SIG-M5 treated with dmso at 0.1 percent for 504 hours (cell line): ENCODE measurements at regions not wholly inside any gene's neighbourhood (a gene's known extent, or its start where the extent isn't known, plus 50 kb on each side); places are given as distances from the start of the nearest gene placed in this dataset.

ENCODE experiments used
- DNase-seq: peaks from one replicate; lab custom pipeline; 2025; ENCODE audit not compliant: unreplicated experiment; lab: John Stamatoyannopoulos, UW

GRCh38 chr12:34391771-34392581, 369.7 kb downstream of the ALG10 start:
- DNase-seq = no peak

- DNase-seq = no peak
Measured at GRCh38 chr12:34392741-34393085, 370.4 kb downstream of the ALG10 start.

DNA sequence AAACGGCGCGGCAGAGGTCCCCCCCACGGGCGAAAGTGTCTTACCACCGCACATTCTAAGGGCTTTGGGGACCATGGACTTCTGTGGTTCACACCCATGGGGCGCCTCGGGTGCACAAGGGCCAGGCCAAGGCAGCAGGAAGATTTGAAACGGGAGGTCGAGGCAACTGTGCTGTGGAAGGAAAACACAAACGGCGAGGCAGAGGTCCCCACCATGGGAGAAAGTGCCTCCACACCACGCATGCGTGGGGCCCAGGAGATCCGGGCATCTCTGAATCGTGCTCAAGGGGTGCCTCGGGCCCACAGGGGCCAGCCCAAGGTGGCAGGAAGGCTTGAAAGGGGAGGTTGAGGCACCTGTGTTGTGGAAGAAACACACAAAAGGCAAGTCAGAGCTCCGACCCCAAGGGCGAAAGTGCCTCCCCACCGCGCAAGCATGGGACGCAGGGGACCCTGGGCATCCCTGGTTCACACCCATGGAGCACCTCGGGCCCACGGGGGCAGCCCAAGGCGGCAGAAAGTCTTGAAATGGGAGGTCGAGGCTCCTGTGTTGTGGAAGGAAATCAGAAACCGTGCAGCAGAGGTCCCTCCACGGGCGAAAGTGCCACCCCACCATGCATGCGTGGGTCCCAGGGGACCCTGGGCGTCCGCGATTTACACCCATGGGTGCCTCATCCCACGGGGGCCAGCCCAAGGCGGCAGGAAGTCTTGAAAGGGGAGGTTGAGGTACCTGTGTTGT, 371.0 kb downstream of the ALG10 start:
- no peak for DNase-seq

GRCh38 chr12:34393821-34394150, 371.5 kb downstream of the ALG10 start:
- no peak for DNase-seq

DNA sequence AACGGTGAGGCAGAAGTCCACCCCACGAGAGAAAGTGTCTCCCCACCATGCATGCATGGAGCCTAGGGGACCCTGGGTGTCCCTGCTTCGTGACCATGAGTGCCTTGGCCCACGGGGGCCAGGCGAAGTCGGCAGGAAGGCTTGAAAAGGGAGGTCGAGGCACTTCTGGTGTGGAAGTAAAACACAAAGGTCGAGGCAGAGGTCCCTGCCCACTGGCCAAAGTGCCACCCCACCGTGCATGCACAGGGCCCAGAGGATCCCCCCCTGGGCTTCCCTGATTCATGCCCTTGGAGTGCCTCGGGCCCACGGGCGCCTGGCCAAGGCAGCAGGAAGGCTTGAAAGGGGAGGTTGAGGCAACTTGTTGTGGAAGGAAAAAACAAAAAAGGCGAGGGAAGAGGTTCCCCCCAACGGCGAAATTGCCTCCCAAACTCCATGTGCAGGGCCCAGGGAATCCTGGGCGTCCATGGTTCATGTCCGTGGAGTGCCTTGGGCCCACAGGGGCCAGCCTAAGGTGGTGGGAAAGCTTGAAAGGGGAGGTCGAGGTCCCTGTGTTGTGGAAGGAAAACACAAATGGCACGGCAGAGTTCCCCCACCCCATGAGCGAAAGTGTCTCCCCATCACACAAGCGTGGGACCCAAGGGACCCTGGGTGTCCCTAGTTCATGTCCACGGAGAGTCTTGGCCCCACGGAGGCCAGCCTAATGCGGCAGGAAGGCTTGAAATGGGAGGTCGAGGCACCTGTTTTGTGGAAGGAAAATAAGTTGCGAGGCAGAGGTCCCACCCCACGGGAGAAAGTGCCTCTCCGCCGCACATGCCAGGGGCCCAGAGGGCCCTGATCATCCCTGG, 372.1 kb downstream of the ALG10 start:
- no peak for DNase-seq

- no peak for DNase-seq
Measured at GRCh38 chr12:34395056-34396005, 373.0 kb downstream of the ALG10 start.

- DNase-seq = no peak
Measured at GRCh38 chr12:34396006-34396860, 373.9 kb downstream of the ALG10 start.

- DNase-seq = no peak
Measured at GRCh38 chr12:34396861-34397590, 374.7 kb downstream of the ALG10 start.

DNA sequence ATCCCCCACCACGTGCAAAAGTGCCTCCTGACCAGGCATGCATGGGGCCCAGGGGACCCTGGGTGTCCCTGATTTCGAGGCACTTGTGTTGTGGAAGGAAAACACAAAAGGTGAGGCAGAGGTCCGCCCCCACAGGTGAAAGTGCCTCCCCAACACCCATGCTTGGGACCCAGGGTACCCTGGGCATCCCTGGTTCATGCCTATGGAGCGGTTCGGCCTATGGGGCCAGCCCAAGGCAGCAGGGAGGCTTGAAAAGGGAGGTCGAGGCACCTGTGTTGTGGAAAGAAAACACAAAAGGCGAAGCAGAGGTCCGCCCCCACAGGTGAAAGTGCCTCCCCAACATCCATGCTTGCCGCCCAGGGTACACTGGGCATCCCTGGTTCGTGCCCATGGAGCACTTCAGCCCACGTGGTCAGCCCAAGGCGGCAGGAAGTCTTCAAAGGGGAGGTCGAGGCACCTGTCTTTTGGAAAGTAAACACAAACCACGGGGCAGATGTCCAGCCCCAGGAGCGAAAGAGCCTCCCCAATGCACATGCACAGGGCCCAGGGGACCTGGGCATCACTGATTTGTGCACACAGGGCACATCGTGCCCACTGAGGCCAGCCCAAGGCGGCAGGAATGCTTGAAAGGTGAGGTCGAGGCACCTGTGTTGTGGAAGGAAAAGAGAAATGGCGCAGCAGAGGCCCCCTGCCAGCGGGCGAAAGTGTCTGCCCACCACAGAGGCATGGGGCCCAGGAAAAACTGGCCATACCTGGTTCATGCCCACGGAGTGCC, 375.5 kb downstream of the ALG10 start:
- no peak for DNase-seq

DNA sequence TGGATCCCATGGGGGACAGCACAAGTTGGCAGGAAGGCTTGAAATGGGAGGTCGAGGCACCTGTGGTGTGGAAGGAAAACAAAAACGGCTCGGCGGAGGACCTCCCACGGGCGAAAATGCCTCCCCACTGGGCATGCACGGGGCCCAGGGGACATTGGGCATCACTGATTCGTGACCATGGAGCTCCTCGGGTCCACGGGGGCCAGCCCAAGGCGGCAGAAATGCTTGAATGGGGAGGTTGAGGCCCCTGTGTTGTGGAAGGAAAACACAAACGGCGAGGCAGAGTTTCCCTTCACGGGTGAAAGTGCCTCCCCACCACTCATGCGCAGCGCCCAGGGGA, 376.0 kb downstream of the ALG10 start:
- no peak for DNase-seq

DNA sequence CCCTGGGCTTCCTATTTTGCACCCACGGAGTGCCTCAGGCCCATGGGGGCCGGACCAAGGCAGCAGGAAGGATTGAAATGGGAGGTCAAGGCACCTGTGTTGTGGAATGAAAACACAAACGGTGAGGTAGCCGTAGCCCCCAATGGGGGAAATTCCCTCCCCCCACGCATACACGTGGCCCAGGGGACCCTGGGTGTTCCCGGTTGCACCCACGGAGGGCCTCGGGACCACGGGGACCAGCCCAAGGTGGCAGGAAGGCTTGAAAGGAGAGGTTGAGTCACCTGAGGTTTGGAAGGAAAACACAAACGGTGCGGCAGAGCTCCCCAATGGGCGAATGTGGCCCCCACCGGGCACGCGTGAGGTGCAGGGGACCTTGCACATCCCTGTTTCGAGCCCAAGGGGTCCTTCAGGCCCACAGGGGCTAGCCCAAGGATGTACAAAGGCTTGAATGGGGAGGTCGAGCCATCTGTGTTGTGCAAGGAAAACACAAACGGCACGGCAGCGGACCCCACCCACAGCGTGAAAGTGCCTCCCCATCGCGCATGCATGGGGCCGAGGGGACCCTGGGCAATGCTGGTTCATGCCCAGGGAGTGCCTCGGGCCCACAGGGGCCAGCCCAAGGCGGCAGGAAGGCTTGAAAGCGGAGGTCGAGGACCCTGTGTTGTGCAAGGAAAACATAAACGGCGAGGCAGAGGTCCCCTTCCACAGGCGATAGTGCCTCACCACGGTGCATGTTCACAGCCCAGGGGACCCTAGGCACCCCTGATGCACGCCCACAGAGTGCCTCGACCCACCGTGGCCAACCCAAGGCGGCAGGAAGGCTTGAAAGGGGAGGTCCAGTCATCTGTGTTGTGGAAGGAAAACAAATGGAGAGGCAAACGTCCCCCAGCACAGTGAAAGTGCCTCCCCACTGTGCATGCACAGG, 376.7 kb downstream of the ALG10 start:
- no peak for DNase-seq

DNA sequence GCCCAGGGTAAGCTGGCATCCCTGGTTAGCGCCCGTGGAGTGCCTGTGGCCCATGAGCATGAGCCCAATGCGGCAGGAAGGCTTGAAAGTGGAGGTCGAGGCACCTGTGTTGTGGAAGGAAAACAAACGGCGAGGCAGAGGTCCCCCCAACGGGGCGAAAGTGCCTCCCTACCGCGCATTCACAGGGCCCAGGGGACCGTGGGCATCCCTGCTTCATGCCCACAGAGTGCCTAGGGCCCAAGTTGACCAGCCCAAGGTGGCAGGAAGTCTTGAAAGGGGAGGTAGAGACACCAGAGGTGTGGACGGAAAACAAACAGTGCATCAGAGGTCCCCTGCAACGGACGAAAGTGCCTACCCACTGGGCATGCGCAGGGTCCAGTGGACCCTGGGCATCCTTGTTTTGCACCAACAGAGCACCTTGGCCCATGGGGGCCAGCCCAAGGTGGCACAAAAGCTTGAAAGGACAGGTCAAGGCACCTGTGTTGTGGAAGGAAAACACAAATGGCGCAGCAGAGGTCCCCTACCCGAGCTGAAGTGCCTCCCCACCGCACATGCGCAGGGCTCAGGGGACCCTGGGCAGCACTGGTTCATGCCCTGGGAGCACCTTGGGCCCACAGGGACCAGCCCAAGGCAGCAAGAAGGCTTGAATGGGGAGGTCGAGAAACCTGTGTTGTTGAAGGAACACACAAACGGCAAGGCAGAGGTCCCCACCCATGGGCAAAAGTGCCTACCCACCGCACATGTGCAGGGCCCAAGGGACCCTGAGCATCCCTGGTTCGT, 377.5 kb downstream of the ALG10 start:
- no peak for DNase-seq

- DNase-seq = no peak
Measured at GRCh38 chr12:34400411-34400881, 378.1 kb downstream of the ALG10 start.

- DNase-seq = no peak
Measured at GRCh38 chr12:34400986-34401658, 378.8 kb downstream of the ALG10 start.

DNA sequence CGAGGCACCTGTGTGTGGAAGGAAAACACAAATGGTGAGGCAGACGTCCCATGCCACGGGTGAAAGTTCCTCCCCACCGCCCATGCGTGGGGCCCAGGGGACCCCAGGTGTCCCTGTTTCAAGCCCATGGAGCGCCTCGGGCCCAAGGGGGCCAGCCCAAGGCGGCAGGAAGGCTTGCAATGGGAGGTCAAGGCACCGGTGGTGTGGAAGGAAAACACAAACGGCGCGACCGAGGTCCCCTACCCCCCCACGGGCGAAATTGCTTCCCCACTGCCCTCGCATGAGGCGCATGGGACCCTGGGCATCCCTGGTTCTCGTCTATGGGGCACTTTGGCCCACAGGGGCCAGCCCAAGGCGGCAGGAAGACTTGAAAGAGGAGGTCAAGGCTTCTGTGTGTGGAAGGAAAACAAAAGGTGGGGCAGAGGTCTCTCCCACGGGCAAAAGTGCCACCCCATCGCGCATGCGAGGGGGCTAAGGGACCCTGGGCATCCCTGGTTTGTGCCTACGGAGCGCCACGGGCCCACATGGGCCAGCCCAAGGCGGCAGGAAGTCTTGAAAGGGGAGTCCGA, 379.4 kb downstream of the ALG10 start:
- DNase-seq = no peak
